Testis (tissue), 2 donors: ENCODE measurements at regions not wholly inside any gene's neighbourhood (a gene's known extent, or its start where the extent isn't known, plus 50 kb on each side); places are given as distances from the start of the nearest gene placed in this dataset.

Experiments
- CTCF ChIP-seq, 3 experiments: fragments of 450-650 bp in 2 of 3; fragments of 200-600 bp in 1 of 3; sonication (generic) in 1 of 3; IDR thresholded peaks; one replicate each; pipeline ENCODE4 v1.5.1; 2016 to 2019; ENCODE audit warnings: antibody characterized with exemption in 3 of 3, mild to moderate bottlenecking in 2 of 3, moderate library complexity in 1 of 3
- POLR2A ChIP-seq: fragments of 450-650 bp; IDR thresholded peaks from one replicate; pipeline ENCODE4 v1.6.1; 2017; ENCODE audit warnings: antibody characterized with exemption, mild to moderate bottlenecking, moderate library complexity

DNA sequence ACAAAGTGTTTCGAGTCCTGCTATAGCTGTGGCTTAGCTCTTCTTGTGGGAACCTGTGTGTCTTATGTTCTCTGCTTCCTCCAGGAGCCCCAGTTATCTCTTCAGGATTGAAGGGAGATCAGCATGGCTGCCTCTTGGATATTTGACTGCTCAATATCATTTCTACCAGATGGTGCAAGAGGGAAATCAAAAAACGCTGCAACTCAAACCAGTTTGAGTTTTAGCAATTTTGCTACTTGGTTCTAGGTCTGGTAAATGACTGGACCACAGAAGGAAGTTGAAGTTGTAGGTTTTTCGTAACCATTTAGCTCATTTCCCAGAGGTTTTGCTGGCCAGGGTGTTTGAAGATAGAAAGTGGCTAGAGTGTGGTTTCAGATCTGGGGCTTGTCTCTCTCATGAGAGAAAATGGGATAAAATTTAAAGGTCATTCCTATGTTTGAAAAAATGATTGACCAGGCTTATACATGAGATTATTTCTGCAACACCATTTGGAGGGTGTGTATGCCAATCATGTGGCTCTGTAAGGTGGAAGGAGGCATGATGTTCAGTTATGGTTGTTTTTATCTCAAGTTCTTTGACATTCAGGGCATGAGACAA is 210.4 kb downstream of the SPRY1 start:
- TF ChIP-seq POLR2A (no peak), CTCF (IDR thresholded peaks at IDR 0.05) (no peak)
